Tibial nerve (tissue), 4 donors: ENCODE measurements at regions not wholly inside any gene's neighbourhood (a gene's known extent, or its start where the extent isn't known, plus 50 kb on each side); places are given as distances from the start of the nearest gene placed in this dataset.

Experiments
- DNase-seq, 2 donors: peaks; one replicate each; pipeline ENCODE4 v3.0.0-alpha.2; 2019; ENCODE audit warnings: low spot score in 2 of 2
- H3K27ac ChIP-seq, 4 donors: fragments of 200-600 bp; sonication (generic) in 3 of 4; one replicate each; pipeline ENCODE4 v1.5.1; 2017 to 2019; ENCODE audit warnings: mild to moderate bottlenecking in 1 of 4
- H3K27me3 ChIP-seq, 2 donors: fragments of 200-600 bp; sonication (generic) in 1 of 2; one replicate each; pipeline versions ENCODE4 v1.5.1 to v1.6.0; 2017 to 2019
- H3K36me3 ChIP-seq, 3 donors: fragments of 200-600 bp; sonication (generic); one replicate each; pipeline ENCODE4 v1.5.1; 2018 to 2019
- H3K4me1 ChIP-seq, 4 donors: fragments of 200-600 bp; sonication (generic) in 3 of 4; one replicate each; pipeline ENCODE4 v1.5.1; 2017 to 2019
- H3K4me3 ChIP-seq, 4 donors: fragments of 200-600 bp; sonication (generic) in 3 of 4; one replicate each; pipeline ENCODE4 v1.5.1; 2017 to 2019; ENCODE audit warnings: mild to moderate bottlenecking in 1 of 4, moderate library complexity in 1 of 4
- H3K9me3 ChIP-seq, 4 donors: fragments of 200-600 bp; sonication (generic) in 3 of 4; one replicate each; pipeline ENCODE4 v1.5.1; 2017 to 2019
- CTCF ChIP-seq, 5 experiments: fragments of 200-600 bp in 3 of 5; fragments of 450-650 bp in 2 of 5; sonication (generic) in 3 of 5; IDR thresholded peaks; one replicate each; pipeline ENCODE4 v1.5.1; 2016 to 2019; ENCODE audit warnings: antibody characterized with exemption in 5 of 5, mild to moderate bottlenecking in 3 of 5, moderate library complexity in 2 of 5
- EP300 ChIP-seq, 2 donors: sonication (generic); formaldehyde crosslinking; IDR thresholded peaks; one replicate each; pipeline ENCODE4 v1.6.1; 2017; ENCODE audit warnings: antibody characterized with exemption in 2 of 2, mild to moderate bottlenecking in 1 of 2
- POLR2A ChIP-seq, 2 donors: fragments of 450-650 bp; IDR thresholded peaks; one replicate each; pipeline ENCODE4 v1.6.1; 2017; ENCODE audit warnings: antibody characterized with exemption in 2 of 2, mild to moderate bottlenecking in 2 of 2, moderate library complexity in 2 of 2
- WGBS, 2 donors: methylation state at CpG; one replicate each; pipeline ENCODE4 v1.1.5; 2018; 5-methylcytosine and 5-hydroxymethylcytosine counted together

- Histone ChIP-seq H3K9me3 (no peaks in the 10 kb centered on the region), H3K4me1 (no peaks in the 10 kb centered on the region), H3K4me3 (no peak overlapping the region), H3K27ac (no peak overlapping the region), H3K27me3 (no peaks in the 10 kb centered on the region), H3K36me3 (no peaks in the 10 kb centered on the region)
- DNase-seq: no peak
- 43 to 46% methylated on average over 6 of the region's 6 CpGs for WGBS, 2 donors
- TF ChIP-seq POLR2A (IDR thresholded peaks at IDR 0.05) (no peak), CTCF (IDR thresholded peaks at IDR 0.05) (no peak), EP300 (IDR thresholded peaks at IDR 0.05) (no peak)
Observed at GRCh38 chr5:51039424-51040329, 343.6 kb upstream of the ISL1 start.

GRCh38 chr5:51043745-51044144, 339.5 kb upstream of the ISL1 start:
- TF ChIP-seq POLR2A (IDR thresholded peaks at IDR 0.05) (no peak), EP300 (IDR thresholded peaks at IDR 0.05) (no peak), CTCF (IDR thresholded peaks at IDR 0.05) (no peak)
- no peaks in the 10 kb centered on the region for H3K9me3 ChIP-seq
- H3K27me3 ChIP-seq: no peaks in the 10 kb centered on the region
- no peak overlapping the region for H3K27ac ChIP-seq
- H3K36me3 ChIP-seq: no peaks in the 10 kb centered on the region
- WGBS, 2 donors: 77 to 82% methylated on average over 5 of the region's 5 CpGs
- no peaks in the 10 kb centered on the region for H3K4me1 ChIP-seq
- no peak for DNase-seq
- H3K4me3 ChIP-seq: no peak overlapping the region

- H3K36me3 ChIP-seq: no peaks in the 10 kb centered on the region
- no peak overlapping the region for H3K27ac ChIP-seq
- H3K9me3 ChIP-seq: no peaks in the 10 kb centered on the region
- no peak for DNase-seq
- TF ChIP-seq EP300 (IDR thresholded peaks at IDR 0.05) (no peak), CTCF (IDR thresholded peaks at IDR 0.05) (no peak), POLR2A (IDR thresholded peaks at IDR 0.05) (no peak)
- H3K27me3 ChIP-seq: no peaks in the 10 kb centered on the region
- WGBS, 2 donors: 64% methylated on average over 4 of the region's 4 CpGs
- H3K4me1 ChIP-seq: no peaks in the 10 kb centered on the region
- no peak overlapping the region for H3K4me3 ChIP-seq
Observed at GRCh38 chr5:51047369-51047768, 335.9 kb upstream of the ISL1 start.

- H3K4me1 ChIP-seq: no peaks in the 10 kb centered on the region
- TF ChIP-seq POLR2A (IDR thresholded peaks at IDR 0.05): no peak
- no peak for TF ChIP-seq EP300 (IDR thresholded peaks at IDR 0.05)
- TF ChIP-seq CTCF (IDR thresholded peaks at IDR 0.05): no peak
- no peaks in the 10 kb centered on the region for H3K27me3 ChIP-seq
- no peaks in the 10 kb centered on the region for H3K36me3 ChIP-seq
- no peak overlapping the region for H3K4me3 ChIP-seq
- no peak overlapping the region for H3K27ac ChIP-seq
- no peak for DNase-seq
- WGBS, 2 donors: 72 to 83% methylated on average over 2 of the region's 2 CpGs
- H3K9me3 ChIP-seq: no peaks in the 10 kb centered on the region
Observed at GRCh38 chr5:51053361-51053760, 329.9 kb upstream of the ISL1 start.

- DNase-seq: no peak
- no peak for TF ChIP-seq CTCF (IDR thresholded peaks at IDR 0.05)
- TF ChIP-seq POLR2A (IDR thresholded peaks at IDR 0.05): no peak
- no peak for TF ChIP-seq EP300 (IDR thresholded peaks at IDR 0.05)
- Histone ChIP-seq H3K27me3 (no peaks in the 10 kb centered on the region), H3K36me3 (no peaks in the 10 kb centered on the region), H3K4me3 (no peak overlapping the region), H3K27ac (no peak overlapping the region), H3K9me3 (peaks cover 0 to 40% (median 4%) of the 10 kb centered on the region in 4 donors), H3K4me1 (no peaks in the 10 kb centered on the region)
- 80 to 84% methylated on average over 5 of the region's 5 CpGs for WGBS, 2 donors
Observed at GRCh38 chr5:51060953-51061352, 322.3 kb upstream of the ISL1 start.
